ENCODE measurements at regions not wholly inside any gene's neighbourhood (a gene's known extent, or its start where the extent isn't known, plus 50 kb on each side); places are given as distances from the start of the nearest gene placed in this dataset.

GRCh38 chr13:67769063-67769986 lies 539.2 kb upstream of the PCDH9 start:
- Histone ChIP-seq H3K9ac (ENCODE audit: insufficient read depth in 1 of 2, low read depth in 2 of 2, low read length in 2 of 2) (no peak overlapping the region; a peak in 1 of 4 replicates), H3K9me1 (ENCODE audit: control insufficient read depth, insufficient read depth, low read length) (no peaks in the 10 kb centered on the region), H3K4me2 (ENCODE audit: insufficient read depth, low read length) (peak overlapping the region; percentile 32; the same call in 1 of the 2 replicates), H3K79me2 (ENCODE audit: control insufficient read depth, insufficient read depth, low read length) (no peaks in the 10 kb centered on the region), H3K27me3 (ENCODE audit: control insufficient read depth in 2 of 2, insufficient read depth in 2 of 2, low read length in 2 of 2) (no peaks in the 10 kb centered on the region), H3K36me3 (ENCODE audit: control insufficient read depth, insufficient read depth, low read length) (no peaks in the 10 kb centered on the region), H4K20me1 (replicated peaks; ENCODE audit: control insufficient read depth, insufficient read depth, low read length) (no peaks in the 10 kb centered on the region), H3K4me1 (replicated peaks in 1 of 2; ENCODE audit: control insufficient read depth in 2 of 2, insufficient read depth in 2 of 2, low read length in 2 of 2) (no peaks in the 10 kb centered on the region), H2AFZ (ENCODE audit: low read depth, low read length) (peak overlapping the region; percentile 68), H3K9me3 (replicated peaks; ENCODE audit: control insufficient read depth, insufficient read depth, low read depth, low read length) (no peaks in the 10 kb centered on the region), H3K4me3 (0 out of 2 replicates have a peak overlapping the region, but pooled peaks have one; percentile 13), H3K27ac (ENCODE audit: extremely low read depth, low read depth, low read length) (no peak overlapping the region)
- DNase-seq (ENCODE audit: extremely low read depth in 1 of 4, low spot score in 3 of 4) (no peak), ATAC-seq (no peak), FAIRE-seq (no peak)
- TF ChIP-seq RAD21 (CRISPR knock-in tag; conservative IDR thresholded peaks at IDR 0.05 in 1 of 2, IDR thresholded peaks at IDR 0.05 in 1 of 2), result no peak
- TF ChIP-seq ZNF121 (CRISPR knock-in tag; conservative IDR thresholded peaks at IDR 0.05), result no peak
- TF ChIP-seq ZNF140 (CRISPR knock-in tag; IDR thresholded peaks at IDR 0.05), result no peak
- no peak for TF ChIP-seq PKNOX1 (IDR thresholded peaks at IDR 0.05)
- TF ChIP-seq ZNF282 (CRISPR knock-in tag; IDR thresholded peaks at IDR 0.05), result no peak
- in situ Hi-C loops (cut with MboI), result no loop called here
- ChIA-PET POLR2A (no interaction called here), CTCF (ENCODE audit: low intra/inter-chr PET ratio) (no interaction called here)
- intact Hi-C loops (cut with micrococcal nuclease), result no loop called here
- BruUV-seq (replicated peaks), result no TSS peak
- WGBS (ENCODE audit: insufficient coverage, low coverage, missing lambda C conversion rate), result 0% methylated on average over 14 of the region's 30 CpGs

Data from K562 (cell line).